SU-DHL-6 (cell line): ENCODE measurements at regions not wholly inside any gene's neighbourhood (a gene's known extent, or its start where the extent isn't known, plus 50 kb on each side); places are given as distances from the start of the nearest gene placed in this dataset.

Source experiments
- H2AFZ ChIP-seq: fragments of 200-600 bp; sonication (generic); 2 replicates; pipeline ENCODE4 v1.6.1; 2014; ENCODE audit warnings: low read depth, mild to moderate bottlenecking, moderate library complexity, mixed read lengths, antibody characterized with exemption, low read length; ENCODE audit not compliant: severe bottlenecking
- H3F3A ChIP-seq: fragments of 200-600 bp; shearing (Covaris generic); 2 replicates; pipeline ENCODE4 v1.6.0; 2016; ENCODE audit warnings: antibody characterized with exemption, mild to moderate bottlenecking; ENCODE audit not compliant: insufficient read depth
- H3K27ac ChIP-seq: fragments of 200-600 bp; sonication (generic); 2 replicates; pipeline ENCODE4 v1.5.1; 2016; ENCODE audit warnings: low read depth, mild to moderate bottlenecking, low read length, moderate library complexity, mixed read lengths
- H3K27me3 ChIP-seq: fragments of 200-600 bp; sonication (generic), shearing (Covaris generic); 2 replicates; pipeline ENCODE4 v1.6.0; 2014; ENCODE audit warnings: mild to moderate bottlenecking, low read length
- H3K36me3 ChIP-seq: fragments of 200-600 bp; sonication (generic); 2 replicates; pipeline ENCODE4 v1.6.1; 2014; ENCODE audit warnings: mild to moderate bottlenecking, low read length, mixed read lengths
- H3K4me2 ChIP-seq: fragments of 300-600, 200-600 bp; shearing (Covaris generic), sonication (generic); 2 replicates; pipeline ENCODE4 v1.6.0; 2014; ENCODE audit warnings: low read length, low read depth, mild to moderate bottlenecking; ENCODE audit not compliant: poor library complexity, severe bottlenecking
- H3K4me3 ChIP-seq: fragments of 200-600 bp; sonication (generic); 2 replicates; pipeline ENCODE4 v1.5.1; 2014; ENCODE audit warnings: antibody characterized with exemption, low read length, mild to moderate bottlenecking, mixed read lengths; ENCODE audit not compliant: insufficient read depth, poor library complexity, severe bottlenecking
- H3K79me2 ChIP-seq: fragments of 200-600 bp; sonication (generic); 2 replicates; pipeline ENCODE4 v1.6.1; 2014; ENCODE audit warnings: mild to moderate bottlenecking, low read length, moderate library complexity; ENCODE audit not compliant: insufficient read depth
- H3K9ac ChIP-seq: fragments of 200-600 bp; sonication (generic); 2 replicates; pipeline ENCODE4 v1.7.0; 2014; ENCODE audit warnings: mild to moderate bottlenecking, low read length
- H3K9me2 ChIP-seq: fragments of 200-600 bp; sonication (generic); replicated peaks from 2 replicates; pipeline ENCODE4 v1.6.1; 2014; ENCODE audit warnings: low read length; ENCODE audit not compliant: insufficient read depth
- H3K9me3 ChIP-seq: fragments of 200-600 bp; sonication (generic); 2 replicates; pipeline ENCODE4 v1.6.1; 2014; ENCODE audit warnings: low read length, mixed read lengths; ENCODE audit not compliant: insufficient read depth
- H4K20me1 ChIP-seq: fragments of 200-600 bp; sonication (generic); 2 replicates; pipeline ENCODE4 v1.6.1; 2014; ENCODE audit warnings: low read depth, mild to moderate bottlenecking, antibody characterized with exemption, low read length, moderate library complexity, mixed read lengths
- CTCF ChIP-seq: fragments of 200-600 bp; sonication (generic); IDR thresholded peaks from one replicate; pipeline ENCODE4 v1.5.1; 2017; ENCODE audit warnings: antibody characterized with exemption, mild to moderate bottlenecking, low read length, moderate library complexity; ENCODE audit not compliant: insufficient read depth, poor library complexity, severe bottlenecking
- EZH2phosphoT487 ChIP-seq: fragments of 200-600 bp; sonication (generic), shearing (Covaris generic); conservative IDR thresholded peaks from 2 replicates; pipeline ENCODE4 v1.6.1; 2018; ENCODE audit warnings: mild to moderate bottlenecking, antibody characterized with exemption, low read length, moderate library complexity, mixed read lengths

GRCh38 chr2:136225950-136226835, 108.2 kb upstream of the CXCR4 start:
- no peak for TF ChIP-seq EZH2phosphoT487
- no peak for TF ChIP-seq CTCF
- H3K4me2 ChIP-seq, result peak overlapping the region; percentile 11
- H3F3A ChIP-seq, result no peaks in the 10 kb centered on the region
- no peaks in the 10 kb centered on the region for H3K79me2 ChIP-seq
- H2AFZ ChIP-seq, result no peak overlapping the region
- H3K36me3 ChIP-seq, result no peaks in the 10 kb centered on the region
- H3K27ac ChIP-seq, result no peak overlapping the region
- no peaks in the 10 kb centered on the region for H4K20me1 ChIP-seq
- H3K9me2 ChIP-seq, result no peaks in the 10 kb centered on the region
- H3K9me3 ChIP-seq, result no peaks in the 10 kb centered on the region
- no peak overlapping the region for H3K9ac ChIP-seq
- H3K4me3 ChIP-seq, result no peak overlapping the region
- H3K27me3 ChIP-seq, result no peaks in the 10 kb centered on the region

- no peak for TF ChIP-seq CTCF
- Histone ChIP-seq H3K79me2 (no peaks in the 10 kb centered on the region), H3K9me2 (no peaks in the 10 kb centered on the region), H3K36me3 (no peaks in the 10 kb centered on the region), H3K9ac (no peak overlapping the region), H3F3A (no peaks in the 10 kb centered on the region), H3K27me3 (no peaks in the 10 kb centered on the region), H4K20me1 (no peaks in the 10 kb centered on the region), H2AFZ (no peak overlapping the region), H3K4me3 (no peak overlapping the region), H3K4me2 (no peak overlapping the region), H3K9me3 (no peaks in the 10 kb centered on the region), H3K27ac (no peak overlapping the region)
These were observed 105.3 kb upstream of the CXCR4 start for GRCh38 chr2:136223274-136223673.

GRCh38 chr2:136222862-136223261, 104.9 kb upstream of the CXCR4 start:
- TF ChIP-seq CTCF, result no peak
- TF ChIP-seq EZH2phosphoT487, result no peak
- H3K9me2 ChIP-seq, result no peaks in the 10 kb centered on the region
- H3F3A ChIP-seq, result no peaks in the 10 kb centered on the region
- no peaks in the 10 kb centered on the region for H3K9me3 ChIP-seq
- H3K27me3 ChIP-seq, result no peaks in the 10 kb centered on the region
- no peaks in the 10 kb centered on the region for H3K36me3 ChIP-seq
- no peaks in the 10 kb centered on the region for H4K20me1 ChIP-seq
- H3K79me2 ChIP-seq, result no peaks in the 10 kb centered on the region
- no peak overlapping the region for H3K4me3 ChIP-seq
- H3K9ac ChIP-seq, result no peak overlapping the region
- no peak overlapping the region for H3K27ac ChIP-seq
- no peak overlapping the region for H3K4me2 ChIP-seq
- H2AFZ ChIP-seq, result no peak overlapping the region
